GM18858 (cell line): ENCODE measurements at regions not wholly inside any gene's neighbourhood (a gene's known extent, or its start where the extent isn't known, plus 50 kb on each side); places are given as distances from the start of the nearest gene placed in this dataset.
"Not testable (repeated sequence)": the region's sequence is repeated elsewhere in the genome, so short reads cannot be mapped to it uniquely, and the experiment has no call there.

Experiments
- ATAC-seq: cut with Tn5 transposase; IDR thresholded peaks from one replicate; pipeline ENCODE4 v1.9.1; 2021; ENCODE audit not compliant: unreplicated experiment

- no peak for ATAC-seq
Observed at GRCh38 chr5:52255308-52255707, 532.4 kb upstream of the ITGA1 start.

GRCh38 chr5:52262844-52263243, 524.9 kb upstream of the ITGA1 start:
- no peak for ATAC-seq

GRCh38 chr5:52269401-52269800, 518.3 kb upstream of the ITGA1 start:
- no peak for ATAC-seq

DNA sequence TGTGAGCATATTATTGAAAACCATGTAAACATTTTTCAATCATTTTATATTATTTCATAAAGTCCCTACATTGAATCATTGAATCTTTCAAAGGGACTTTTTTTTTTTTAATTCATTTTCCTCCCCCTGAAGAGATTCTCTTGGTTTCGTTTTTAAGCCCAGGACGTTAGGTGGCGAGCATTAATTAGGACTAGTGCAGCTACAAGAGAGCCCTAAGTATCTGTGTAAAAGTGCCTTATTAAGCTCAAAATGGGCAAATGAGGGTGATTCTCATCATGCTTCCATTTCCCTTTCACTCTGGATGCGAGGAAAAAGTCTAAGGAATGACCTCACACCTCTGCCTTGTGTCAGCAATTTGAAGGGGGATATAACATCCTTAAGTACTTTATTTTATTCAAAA, 517.9 kb upstream of the ITGA1 start:
- ATAC-seq, result no peak

DNA sequence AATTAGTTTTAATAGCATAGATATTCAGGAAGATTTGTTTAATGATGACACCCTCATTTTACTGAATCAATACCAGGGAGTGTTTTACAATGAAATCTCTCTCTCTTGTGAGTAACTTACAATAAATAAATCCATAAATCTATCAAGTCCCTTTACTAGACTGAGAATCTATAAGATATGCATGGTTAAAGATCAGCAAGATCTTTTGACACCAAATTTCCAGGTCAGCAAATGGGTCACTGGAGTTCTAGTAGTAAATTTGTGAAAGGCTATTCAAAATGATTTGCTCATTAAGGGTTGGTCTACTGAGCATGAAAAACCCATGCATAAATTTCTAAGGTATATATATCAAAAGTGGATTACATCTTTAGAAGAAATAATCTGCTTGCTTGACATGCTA, 512.1 kb upstream of the ITGA1 start:
- no peak for ATAC-seq

DNA sequence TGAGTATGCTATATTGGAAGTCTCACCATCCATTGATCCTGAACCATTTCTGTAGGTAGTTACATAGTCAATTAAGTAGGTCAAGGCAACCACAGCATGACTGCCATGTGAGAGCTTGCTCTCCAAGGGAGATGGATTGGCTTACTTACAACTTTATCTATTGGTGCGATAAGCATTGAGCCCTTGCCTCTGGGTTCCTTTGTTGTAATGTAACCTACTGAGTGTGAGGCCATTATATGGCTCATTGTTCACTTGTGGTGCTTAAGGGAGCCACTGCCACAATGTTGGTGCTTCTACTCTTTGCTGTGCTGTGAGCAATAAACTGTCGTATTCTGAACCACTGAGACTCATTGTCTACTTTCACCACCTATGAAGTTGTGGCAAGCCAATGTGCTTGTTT, 510.6 kb upstream of the ITGA1 start:
- no peak for ATAC-seq

DNA sequence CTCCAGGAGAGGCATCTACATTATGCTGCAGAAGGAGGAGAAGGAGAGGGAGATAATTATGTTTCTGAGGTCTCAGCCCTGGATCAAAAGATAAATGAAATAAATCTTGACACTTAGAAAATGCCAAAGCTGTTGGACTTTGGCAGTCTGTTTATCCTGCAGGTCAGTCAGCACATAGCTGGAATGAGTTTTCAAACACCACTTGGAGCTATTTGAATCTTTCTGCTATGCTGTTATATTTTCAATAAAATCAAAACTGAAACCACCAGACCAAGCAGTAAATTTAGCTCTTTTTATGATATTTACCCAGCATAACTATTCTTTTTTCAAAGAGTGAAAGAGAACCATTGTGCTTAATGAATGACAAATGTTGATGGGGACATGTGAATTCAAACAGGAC, 505.1 kb upstream of the ITGA1 start:
- ATAC-seq, result no peak

GRCh38 chr5:52283221-52283620, 504.5 kb upstream of the ITGA1 start:
- ATAC-seq, result no peak

DNA sequence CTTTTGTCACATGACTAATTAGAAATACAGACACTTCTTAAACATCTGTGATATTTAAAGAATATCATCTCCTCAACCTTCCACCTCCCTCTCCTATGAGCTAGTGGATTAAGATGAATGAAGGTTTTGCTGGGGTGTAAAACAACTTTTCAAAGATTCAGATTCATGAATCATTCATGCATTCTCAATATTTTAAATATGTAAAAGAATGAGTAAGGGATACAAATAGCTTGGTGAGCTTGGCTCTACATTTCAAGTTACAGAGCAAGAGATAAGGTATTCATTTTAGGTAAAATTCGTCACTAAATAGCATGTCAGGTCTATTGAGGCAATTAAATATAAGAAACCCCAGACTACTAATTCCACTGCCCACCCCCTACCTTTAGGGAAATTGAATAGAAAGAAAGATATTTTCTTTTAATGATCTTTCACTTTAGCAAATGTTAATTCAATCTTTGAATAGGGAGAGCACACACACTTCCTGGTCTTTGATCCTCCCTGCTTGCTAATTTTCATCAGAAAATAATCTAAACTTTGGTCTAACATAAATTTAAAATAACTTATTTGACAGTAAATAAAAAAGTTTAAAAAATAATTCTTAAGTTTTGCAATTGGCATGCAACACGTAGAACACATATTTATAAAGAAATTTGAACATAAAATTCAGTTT, 486.9 kb upstream of the ITGA1 start:
- ATAC-seq, result no peak

DNA sequence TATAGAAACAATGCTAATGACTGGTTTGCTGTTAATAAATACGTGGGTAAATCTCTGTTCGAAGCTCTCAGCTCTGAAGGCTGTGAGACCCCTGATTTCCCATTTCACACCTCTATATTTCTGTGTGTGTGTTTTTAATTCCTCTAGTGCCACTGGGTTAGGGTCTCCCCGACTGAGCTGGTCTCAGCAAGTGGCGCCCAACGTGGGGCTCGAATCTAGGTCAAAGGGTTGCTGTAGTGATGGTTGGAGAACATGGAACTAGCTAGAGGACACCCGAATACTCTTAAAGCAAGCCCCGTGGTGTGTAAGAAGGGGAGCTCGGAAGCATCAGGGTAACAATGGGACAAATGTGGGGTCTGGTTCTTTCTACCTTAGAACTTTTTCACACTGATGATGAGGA, 482.9 kb upstream of the ITGA1 start:
- ATAC-seq, result not testable (repeated sequence)

- ATAC-seq, result no peak
Observed at GRCh38 chr5:52328220-52328806, 459.4 kb upstream of the ITGA1 start.

DNA sequence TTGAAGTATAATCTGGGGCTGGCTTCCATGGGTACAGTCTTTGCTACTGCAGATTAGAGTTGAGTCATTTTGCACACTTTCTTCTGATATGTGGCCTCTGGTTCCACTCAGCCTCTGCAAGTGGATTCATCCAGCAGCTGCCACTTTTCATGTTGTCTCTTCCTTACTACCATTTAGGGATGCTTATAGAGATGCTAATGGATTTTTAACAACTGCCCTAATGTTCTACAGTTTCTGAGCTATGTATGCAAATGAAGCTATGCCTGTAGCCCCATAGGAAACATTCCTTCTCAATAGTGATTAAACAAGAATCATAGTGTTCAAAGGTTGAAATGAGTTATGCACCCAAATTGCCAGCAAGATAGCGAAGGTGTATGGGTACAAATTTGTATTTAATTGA, 456.0 kb upstream of the ITGA1 start:
- ATAC-seq, result no peak

DNA sequence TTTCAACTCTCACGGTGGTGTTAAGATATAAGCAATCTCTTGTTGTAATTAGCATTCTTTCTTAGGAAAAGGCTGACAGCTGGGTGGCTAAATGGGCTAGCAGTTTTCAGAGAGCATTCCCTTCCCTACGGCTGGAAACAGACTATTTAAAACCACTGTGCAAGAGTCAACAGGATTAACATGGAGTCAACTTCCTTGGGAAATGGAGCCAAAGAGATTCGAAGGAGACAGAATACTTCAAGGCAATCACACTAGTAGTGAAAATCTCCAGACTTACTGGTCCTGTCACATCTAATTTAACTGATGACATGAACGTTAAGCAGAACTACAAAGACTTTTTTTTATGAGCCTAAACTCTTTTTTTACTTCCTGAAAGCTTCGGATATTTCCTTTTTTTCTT, 453.3 kb upstream of the ITGA1 start:
- ATAC-seq, result no peak

DNA sequence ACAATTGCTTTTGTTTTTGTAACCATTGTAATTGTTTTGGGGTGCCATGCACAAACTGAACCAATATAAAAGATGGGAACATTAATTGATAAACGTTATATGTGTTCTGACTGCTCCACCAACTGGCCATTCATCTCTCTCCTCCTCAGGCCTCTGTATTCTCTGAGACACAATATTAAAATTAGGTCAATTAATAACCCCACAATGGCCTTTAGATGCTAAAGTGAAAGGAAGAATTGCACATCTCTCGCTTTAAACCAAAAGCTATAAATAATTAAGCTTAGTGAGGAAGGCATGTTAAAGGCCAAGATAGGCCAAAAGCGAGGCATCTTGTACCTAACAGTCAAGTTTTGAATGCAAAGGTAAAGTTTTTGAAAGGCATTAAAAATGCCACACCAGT, 448.4 kb upstream of the ITGA1 start:
- peak; percentile 53 for ATAC-seq

- ATAC-seq, result no peak
Observed at GRCh38 chr5:52342361-52342760, 445.4 kb upstream of the ITGA1 start.

DNA sequence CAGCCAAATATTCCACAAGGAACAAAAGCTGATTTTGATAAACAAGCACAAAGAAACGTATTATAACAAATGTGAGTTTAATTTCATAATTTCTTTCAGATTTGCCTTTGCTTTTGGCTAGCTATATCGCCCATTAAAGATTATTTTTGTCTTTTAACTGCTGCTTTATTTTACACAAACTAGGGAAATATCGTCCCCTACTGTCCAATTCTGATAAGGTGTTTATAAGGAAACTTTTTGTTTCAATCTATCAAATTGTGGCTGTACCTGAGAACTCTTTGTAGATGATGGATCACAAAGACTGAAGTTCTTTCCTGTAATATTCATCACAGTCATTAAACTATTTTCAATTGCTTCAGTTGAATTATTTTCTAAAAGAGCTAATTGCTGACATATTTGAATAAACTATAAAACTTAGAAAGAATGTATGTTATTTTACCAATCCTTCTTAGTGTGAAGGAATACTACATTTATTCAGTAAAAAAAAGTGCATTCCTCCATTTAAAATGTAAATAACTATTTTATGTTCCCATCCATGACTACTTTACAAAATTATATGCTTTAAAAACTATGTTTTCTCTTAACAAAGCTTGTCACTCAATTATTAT, 431.3 kb upstream of the ITGA1 start:
- ATAC-seq, result no peak

DNA sequence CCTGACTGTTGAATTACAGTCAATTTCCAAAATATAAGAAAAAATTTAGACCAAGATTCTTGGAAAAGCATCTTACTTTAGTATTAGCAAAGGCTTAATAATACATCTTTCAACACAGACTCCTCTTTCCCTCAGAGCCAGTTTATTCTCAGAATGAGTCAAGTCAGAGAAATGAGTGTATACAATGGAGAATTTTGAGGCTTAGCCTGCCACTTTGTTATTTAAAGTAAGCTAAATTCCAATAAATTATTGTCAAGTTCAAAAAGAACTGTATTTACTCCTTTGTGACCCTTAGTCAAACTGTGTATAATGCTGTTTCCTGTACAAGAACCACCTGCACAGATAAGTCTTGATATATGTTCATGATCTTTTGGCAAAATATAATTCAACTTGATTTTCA, 428.5 kb upstream of the ITGA1 start:
- ATAC-seq, result no peak

GRCh38 chr5:52360985-52361384, 426.7 kb upstream of the ITGA1 start:
- ATAC-seq, result no peak

DNA sequence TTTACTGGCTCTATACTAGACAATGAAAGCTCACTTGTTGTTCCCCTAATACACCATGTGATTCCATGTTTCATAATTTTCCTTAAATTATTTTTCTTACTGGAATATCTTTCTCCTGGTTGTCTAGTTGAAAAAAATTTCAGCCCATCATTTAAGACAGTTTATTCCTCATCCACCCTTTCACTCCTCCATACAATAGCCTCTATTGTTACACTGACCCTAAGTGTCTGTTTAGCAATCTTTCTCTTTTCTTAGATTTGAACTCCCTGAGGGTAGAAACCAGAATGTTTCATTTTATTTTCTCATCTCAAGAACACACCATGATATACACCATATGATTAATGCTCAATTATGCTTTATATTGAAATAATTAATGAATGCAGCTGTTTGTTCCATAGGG, 413.4 kb upstream of the ITGA1 start:
- no peak for ATAC-seq

DNA sequence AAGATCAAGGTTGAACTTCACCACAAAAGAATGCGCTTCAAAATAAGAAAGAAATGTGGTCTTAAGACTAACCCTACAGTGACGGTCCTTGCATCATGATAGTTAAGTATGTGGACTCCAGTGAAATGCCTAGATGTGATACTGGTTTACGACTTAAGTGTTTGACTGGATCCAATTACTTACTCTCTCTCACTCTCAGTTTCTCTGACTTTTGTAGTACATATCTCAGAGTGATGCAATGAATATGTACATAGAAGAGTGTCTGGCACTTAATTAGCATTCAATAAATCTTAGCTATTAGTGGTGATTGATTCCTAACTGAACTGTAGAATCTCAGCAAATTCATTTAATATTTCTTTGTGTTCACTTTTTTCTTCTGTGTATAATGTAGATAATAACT, 411.7 kb upstream of the ITGA1 start:
- ATAC-seq, result no peak

- ATAC-seq, result no peak
Observed at GRCh38 chr5:52376592-52376991, 411.1 kb upstream of the ITGA1 start.

GRCh38 chr5:52378237-52378636, 409.5 kb upstream of the ITGA1 start:
- no peak for ATAC-seq

DNA sequence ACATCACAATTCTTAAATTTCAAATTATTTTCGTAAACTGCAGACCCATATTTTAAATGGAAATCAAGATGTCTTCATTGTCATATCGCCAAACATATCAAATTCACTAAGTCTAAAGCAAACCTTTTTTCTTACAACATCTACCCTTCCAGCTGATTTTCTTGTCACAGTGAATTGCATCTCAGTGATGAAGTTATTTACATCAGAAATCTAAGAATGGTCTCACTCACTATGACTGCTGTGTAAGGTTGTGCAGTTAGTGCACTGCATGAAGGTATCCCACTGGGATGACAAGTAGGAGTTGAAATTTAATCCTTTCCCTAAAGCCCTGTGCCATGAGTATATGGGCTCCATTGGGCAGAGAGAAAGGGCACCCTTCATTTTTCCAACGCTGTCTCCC, 399.4 kb upstream of the ITGA1 start:
- no peak for ATAC-seq
